MCF 10A (cell line): ENCODE measurements at regions not wholly inside any gene's neighbourhood (a gene's known extent, or its start where the extent isn't known, plus 50 kb on each side); places are given as distances from the start of the nearest gene placed in this dataset.
"Not testable (repeated sequence)": the region's sequence is repeated elsewhere in the genome, so short reads cannot be mapped to it uniquely, and the experiment has no call there.

Experiments
- BruUV-seq: library from RNA; stranded (reverse); fragments of 400-500 nt; replicated peaks from 2 replicates; lab custom pipeline; 2021; lab: Mats Ljungman, UMichigan
- CTCF ChIA-PET: fragments of 300-600 bp; sonication (Branson Sonifier 250); formaldehyde crosslinking; extraction: SDS; loops from one replicate; lab custom pipeline; 2021; ENCODE audit warnings: antibody characterized with exemption, inconsistent platforms; lab: Yijun Ruan, JAX
- POLR2A ChIA-PET: fragments of 300-600, 350-650 bp; sonication (Branson Sonifier 250); formaldehyde crosslinking; extraction: SDS; loops from one replicate; lab custom pipeline; 2020; ENCODE audit warnings: antibody characterized with exemption, inconsistent platforms; lab: Yijun Ruan, JAX
- DNase-seq: peaks from one replicate; pipeline ENCODE4 v3.0.0-alpha.2; 2018; ENCODE audit not compliant: unreplicated experiment
- H3K27ac Mint-ChIP-seq: one replicate; pipeline ENCODE4 v1.8.0; 2022; ENCODE audit warnings: mild to moderate bottlenecking, low read depth, mixed read lengths; ENCODE audit not compliant: unreplicated experiment
- H3K27me3 Mint-ChIP-seq: one replicate; pipeline ENCODE4 v1.8.0; 2022; ENCODE audit warnings: mixed read lengths; ENCODE audit not compliant: insufficient read depth, unreplicated experiment
- H3K36me3 Mint-ChIP-seq: one replicate; pipeline ENCODE4 v1.8.0; 2022; ENCODE audit warnings: mild to moderate bottlenecking, moderate library complexity, mixed read lengths; ENCODE audit not compliant: insufficient read depth, unreplicated experiment
- H3K4me1 Mint-ChIP-seq: one replicate; pipeline ENCODE4 v1.8.0; 2022; ENCODE audit warnings: mixed read lengths; ENCODE audit not compliant: insufficient read depth, unreplicated experiment
- H3K4me3 Mint-ChIP-seq: one replicate; pipeline ENCODE4 v1.8.0; 2022; ENCODE audit warnings: mild to moderate bottlenecking, moderate library complexity, mixed read lengths; ENCODE audit not compliant: unreplicated experiment
- H3K9me3 Mint-ChIP-seq: one replicate; pipeline ENCODE4 v1.8.0; 2022; ENCODE audit warnings: mixed read lengths; ENCODE audit not compliant: unreplicated experiment
- CTCF ChIP-seq: fragments of 200-600 bp; IDR thresholded peaks from one replicate; pipeline ENCODE4 v1.8.0; 2022; ENCODE audit warnings: antibody characterized with exemption, mild to moderate bottlenecking; ENCODE audit not compliant: unreplicated experiment
- intact Hi-C: fragments of 100-400 bp; cut with micrococcal nuclease; formaldehyde crosslinking; loops from 2 replicates; pipeline ENCODE4 v1.14.1; 2022

- no peaks in the 10 kb centered on the region for H3K9me3 Mint-ChIP-seq
- DNase-seq = no peak
- H3K36me3 Mint-ChIP-seq = no peaks in the 10 kb centered on the region
- no peak for TF ChIP-seq CTCF
- no peak overlapping the region for H3K27ac Mint-ChIP-seq
- peaks cover 32% of the 10 kb centered on the region for H3K27me3 Mint-ChIP-seq
- intact Hi-C loops = no loop called here
- no peak overlapping the region for H3K4me3 Mint-ChIP-seq
- POLR2A ChIA-PET = no interaction called here
- BruUV-seq = no TSS peak
- CTCF ChIA-PET = no interaction called here
- peaks cover 9% of the 10 kb centered on the region for H3K4me1 Mint-ChIP-seq
These were observed 1448.7 kb upstream of the ACO1 start for GRCh38 chr9:30935730-30936129.

GRCh38 chr9:30937106-30937505 lies 1447.3 kb upstream of the ACO1 start:
- H3K36me3 Mint-ChIP-seq = no peaks in the 10 kb centered on the region
- BruUV-seq = no TSS peak
- intact Hi-C loops = no loop called here
- TF ChIP-seq CTCF = no peak
- DNase-seq = no peak
- peaks cover 32% of the 10 kb centered on the region for H3K27me3 Mint-ChIP-seq
- ChIA-PET POLR2A (no interaction called here), CTCF (no interaction called here)
- no peaks in the 10 kb centered on the region for H3K9me3 Mint-ChIP-seq
- no peak overlapping the region for H3K27ac Mint-ChIP-seq
- H3K4me3 Mint-ChIP-seq = no peak overlapping the region
- H3K4me1 Mint-ChIP-seq = peaks cover 8% of the 10 kb centered on the region

- intact Hi-C loops, H3K4me3 Mint-ChIP-seq, CTCF ChIA-PET, BruUV-seq, DNase-seq, H3K36me3 Mint-ChIP-seq, H3K4me1 Mint-ChIP-seq, POLR2A ChIA-PET, H3K9me3 Mint-ChIP-seq, H3K27ac Mint-ChIP-seq: not testable (repeated sequence)
- H3K27me3 Mint-ChIP-seq = peaks cover 19% of the 10 kb centered on the region
These were observed 1441.6 kb upstream of the ACO1 start for GRCh38 chr9:30942852-30943251.

DNA sequence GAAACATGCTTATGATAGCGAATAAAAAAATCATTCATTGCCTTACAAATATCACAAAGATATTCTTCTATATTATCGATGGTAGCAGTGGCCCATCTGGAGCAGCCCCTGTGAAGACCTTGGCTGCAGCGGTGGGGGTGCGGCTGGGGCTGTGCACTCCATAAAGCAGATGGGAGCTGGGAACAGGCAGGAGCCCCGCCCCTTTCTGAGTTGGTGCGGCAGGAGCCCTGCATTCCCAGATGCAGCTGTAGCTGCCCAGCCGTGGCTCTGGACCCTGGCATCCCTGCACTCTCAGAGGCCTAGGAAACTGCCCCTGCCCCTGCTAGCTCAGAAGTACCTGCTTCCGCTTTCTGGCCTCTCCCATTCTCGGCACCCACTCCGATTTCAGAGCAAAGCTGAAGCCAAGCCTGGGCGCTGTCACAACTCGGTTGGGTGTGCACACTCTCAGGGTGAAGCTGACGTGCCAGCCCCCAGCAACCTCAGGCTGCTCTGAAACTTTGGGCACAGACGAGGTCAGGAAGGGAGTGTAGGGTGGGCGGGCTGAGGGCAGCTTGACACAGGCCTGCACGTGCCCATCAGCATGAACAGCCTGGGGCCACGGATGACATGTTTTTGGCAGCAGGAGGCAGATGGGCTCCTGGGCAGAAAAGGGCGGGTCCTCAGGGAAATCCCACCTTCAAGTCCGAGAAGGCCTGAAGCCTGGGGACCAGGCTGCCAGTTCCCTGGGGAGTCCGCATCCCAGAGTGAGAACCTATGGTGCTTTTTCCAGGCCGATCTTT lies 1440.8 kb upstream of the ACO1 start:
- Mint-ChIP-seq H3K27me3 (peaks cover 27% of the 10 kb centered on the region), H3K4me3 (no peak overlapping the region), H3K9me3 (no peaks in the 10 kb centered on the region), H3K4me1 (no peaks in the 10 kb centered on the region), H3K27ac (no peak overlapping the region), H3K36me3 (no peaks in the 10 kb centered on the region)
- CTCF ChIA-PET = no interaction called here
- POLR2A ChIA-PET = no interaction called here
- TF ChIP-seq CTCF = no peak
- intact Hi-C loops = no loop called here
- DNase-seq = no peak
- no TSS peak for BruUV-seq

- ChIA-PET CTCF (interaction anchor here (0.7 kb wide), 1 partner anchor 121 kb away, joined by 3 read pairs; no protein-coding TSS in a partner anchor), POLR2A (no interaction called here)
- Mint-ChIP-seq H3K9me3 (no peaks in the 10 kb centered on the region), H3K36me3 (no peaks in the 10 kb centered on the region), H3K27me3 (peaks cover 32% of the 10 kb centered on the region), H3K27ac (no peak overlapping the region), H3K4me3 (no peak overlapping the region), H3K4me1 (no peaks in the 10 kb centered on the region)
- TF ChIP-seq CTCF = no peak
- no peak for DNase-seq
- no TSS peak for BruUV-seq
- intact Hi-C loops = no loop called here
These were observed 1440.2 kb upstream of the ACO1 start for GRCh38 chr9:30944225-30944569.
